Upper lobe of right lung (tissue), 1 donor: ENCODE measurements at regions not wholly inside any gene's neighbourhood (a gene's known extent, or its start where the extent isn't known, plus 50 kb on each side); places are given as distances from the start of the nearest gene placed in this dataset.

Experiments
- ATAC-seq: fragments of 200-7000 bp; cut with Tn5 transposase; one replicate; pipeline ENCODE4 v1.9.1; 2020; ENCODE audit warnings: mild to moderate bottlenecking, moderate library complexity
- DNase-seq: peaks from one replicate; pipeline ENCODE4 v3.0.0-alpha.2; 2020
- H3K27ac ChIP-seq: fragments of 200-600 bp; one replicate; pipeline ENCODE4 v1.8.0; 2022
- H3K27me3 ChIP-seq: fragments of 200-600 bp; one replicate; pipeline ENCODE4 v1.8.0; 2022; ENCODE audit warnings: mild to moderate bottlenecking
- H3K36me3 ChIP-seq: fragments of 200-600 bp; one replicate; pipeline ENCODE4 v1.8.0; 2022
- H3K4me1 ChIP-seq: fragments of 200-600 bp; one replicate; pipeline ENCODE4 v1.8.0; 2022
- H3K4me3 ChIP-seq: fragments of 200-600 bp; one replicate; pipeline ENCODE4 v1.8.0; 2022; ENCODE audit warnings: mild to moderate bottlenecking
- H3K9me3 ChIP-seq: fragments of 200-600 bp; one replicate; pipeline ENCODE4 v1.8.0; 2022
- intact Hi-C: fragments of 100-400 bp; cut with DNase I; formaldehyde crosslinking; loops from one replicate; pipeline ENCODE4 v1.11.0; 2022
- TF ChIP-seq, protein P1 (sequence below): fragments of 200-600 bp; IDR thresholded peaks from one replicate; pipeline ENCODE4 v1.8.0; 2022; ENCODE audit warnings: antibody characterized with exemption
- donor health status: DM: no; HTN: yes; CAD: no; lungs with severe emphysema.

DNA sequence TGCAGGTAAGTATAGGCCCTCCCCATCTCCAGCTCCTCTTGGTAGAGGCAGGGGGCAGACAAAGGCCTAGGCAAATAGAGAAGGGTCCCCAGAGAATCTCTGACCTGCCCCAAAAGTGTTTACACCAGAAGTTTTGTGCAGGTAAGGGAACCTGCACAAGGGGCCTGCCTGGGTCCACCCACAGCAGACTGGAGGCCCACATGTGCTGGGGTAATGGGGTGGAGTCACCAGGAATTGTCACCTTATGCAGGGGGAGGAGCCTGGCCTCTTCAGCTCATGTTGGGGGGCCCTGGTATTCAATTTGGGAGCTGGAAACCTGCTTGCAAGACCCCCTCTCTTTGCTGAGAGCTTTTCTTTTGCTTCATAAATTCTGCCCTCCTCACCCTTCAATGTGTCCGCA lies 302.7 kb downstream of the ZEB1 start:
- no peak for ATAC-seq
- intact Hi-C loops, result no loop called here
- peaks cover 24% of the 10 kb centered on the region for H3K4me1 ChIP-seq
- H3K9me3 ChIP-seq, result no peaks in the 10 kb centered on the region
- DNase-seq, result no peak
- no peak overlapping the region for H3K27ac ChIP-seq
- TF ChIP-seq, protein P1, sequence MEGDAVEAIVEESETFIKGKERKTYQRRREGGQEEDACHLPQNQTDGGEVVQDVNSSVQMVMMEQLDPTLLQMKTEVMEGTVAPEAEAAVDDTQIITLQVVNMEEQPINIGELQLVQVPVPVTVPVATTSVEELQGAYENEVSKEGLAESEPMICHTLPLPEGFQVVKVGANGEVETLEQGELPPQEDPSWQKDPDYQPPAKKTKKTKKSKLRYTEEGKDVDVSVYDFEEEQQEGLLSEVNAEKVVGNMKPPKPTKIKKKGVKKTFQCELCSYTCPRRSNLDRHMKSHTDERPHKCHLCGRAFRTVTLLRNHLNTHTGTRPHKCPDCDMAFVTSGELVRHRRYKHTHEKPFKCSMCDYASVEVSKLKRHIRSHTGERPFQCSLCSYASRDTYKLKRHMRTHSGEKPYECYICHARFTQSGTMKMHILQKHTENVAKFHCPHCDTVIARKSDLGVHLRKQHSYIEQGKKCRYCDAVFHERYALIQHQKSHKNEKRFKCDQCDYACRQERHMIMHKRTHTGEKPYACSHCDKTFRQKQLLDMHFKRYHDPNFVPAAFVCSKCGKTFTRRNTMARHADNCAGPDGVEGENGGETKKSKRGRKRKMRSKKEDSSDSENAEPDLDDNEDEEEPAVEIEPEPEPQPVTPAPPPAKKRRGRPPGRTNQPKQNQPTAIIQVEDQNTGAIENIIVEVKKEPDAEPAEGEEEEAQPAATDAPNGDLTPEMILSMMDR, result no peak
- no peak overlapping the region for H3K4me3 ChIP-seq
- H3K27me3 ChIP-seq, result no peaks in the 10 kb centered on the region
- no peaks in the 10 kb centered on the region for H3K36me3 ChIP-seq

DNA sequence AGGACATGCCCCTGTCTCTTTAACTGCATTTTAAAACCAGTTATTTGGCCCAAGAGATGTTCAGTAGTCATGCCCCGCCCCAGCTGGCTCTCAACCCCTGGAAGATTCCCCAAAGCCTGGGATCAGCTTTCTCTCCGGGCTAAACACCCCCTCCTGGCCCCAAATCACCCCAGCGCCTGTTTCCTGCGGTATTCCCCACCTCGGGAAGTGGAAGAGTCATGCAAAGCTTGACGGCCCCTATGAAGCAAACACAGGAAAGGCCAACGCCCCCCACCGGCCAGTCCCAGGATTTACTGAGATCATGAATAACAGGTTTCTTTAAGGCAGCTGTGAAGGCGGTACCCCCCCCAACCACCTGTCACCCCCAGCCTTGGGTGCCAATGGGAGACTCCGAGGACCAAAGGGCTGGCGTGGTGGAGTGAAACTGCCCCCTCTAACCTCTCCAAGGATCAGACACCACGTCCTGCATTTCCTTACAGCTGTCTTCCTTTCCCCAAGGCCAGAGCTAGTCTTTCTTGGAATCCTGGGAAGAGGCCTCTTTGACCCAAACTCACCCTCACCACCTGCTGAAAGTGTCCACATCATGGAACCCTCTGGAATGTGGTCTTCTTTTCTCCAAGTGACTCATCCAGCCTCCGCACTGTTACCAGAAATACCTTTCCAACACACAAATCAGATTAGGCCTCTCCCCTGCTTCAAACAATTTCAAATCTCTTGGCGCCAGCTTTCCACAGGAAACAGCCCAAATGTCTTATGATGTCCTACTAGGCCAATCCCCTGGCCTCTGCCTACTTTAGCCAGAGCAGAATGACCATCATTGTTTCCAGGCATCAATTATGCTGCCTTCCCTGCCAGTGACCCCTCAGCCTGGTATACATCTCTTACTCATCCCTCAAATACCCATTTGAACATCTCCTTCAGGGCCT lies 301.5 kb downstream of the ZEB1 start:
- ATAC-seq, result peak; percentile 37
- Histone ChIP-seq H3K4me3 (no peak overlapping the region), H3K4me1 (peaks cover 24% of the 10 kb centered on the region), H3K9me3 (no peaks in the 10 kb centered on the region), H3K27ac (no peak overlapping the region), H3K27me3 (no peaks in the 10 kb centered on the region), H3K36me3 (no peaks in the 10 kb centered on the region)
- no peak for DNase-seq
- TF ChIP-seq, protein P1, result peak; percentile 36
- intact Hi-C loops, result no loop called here

DNA sequence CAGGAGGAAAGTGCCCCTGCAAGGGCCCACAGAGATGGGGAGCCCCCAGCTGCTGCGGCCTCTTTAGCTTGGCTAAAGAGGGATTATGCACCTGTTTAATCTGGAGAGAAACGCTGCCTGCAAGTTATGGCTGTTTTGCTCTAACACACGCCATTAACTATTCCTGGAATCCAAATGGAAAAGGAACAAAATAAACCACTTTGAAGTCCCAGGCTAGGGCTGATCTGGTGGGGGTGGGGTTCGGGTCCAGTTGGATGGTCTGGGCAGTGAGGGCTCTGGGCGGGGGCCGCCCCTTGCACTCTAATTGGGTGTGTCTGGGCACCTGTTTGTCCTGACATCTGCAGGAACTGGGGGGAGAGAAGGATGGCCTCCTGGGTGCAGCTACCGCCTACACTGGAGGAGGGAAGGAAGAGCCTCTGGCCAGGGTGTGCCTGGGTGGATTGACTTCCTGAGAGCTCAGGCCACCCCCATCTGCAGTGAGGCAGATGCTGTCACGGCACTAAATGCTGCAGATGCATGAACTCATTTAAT lies 300.6 kb downstream of the ZEB1 start:
- DNase-seq, result no peak
- TF ChIP-seq, protein P1, result no peak
- intact Hi-C loops, result no loop called here
- Histone ChIP-seq H3K36me3 (no peaks in the 10 kb centered on the region), H3K9me3 (no peaks in the 10 kb centered on the region), H3K27ac (no peak overlapping the region), H3K27me3 (no peaks in the 10 kb centered on the region), H3K4me1 (peaks cover 24% of the 10 kb centered on the region), H3K4me3 (no peak overlapping the region)
- peak; percentile 50 for ATAC-seq

DNA sequence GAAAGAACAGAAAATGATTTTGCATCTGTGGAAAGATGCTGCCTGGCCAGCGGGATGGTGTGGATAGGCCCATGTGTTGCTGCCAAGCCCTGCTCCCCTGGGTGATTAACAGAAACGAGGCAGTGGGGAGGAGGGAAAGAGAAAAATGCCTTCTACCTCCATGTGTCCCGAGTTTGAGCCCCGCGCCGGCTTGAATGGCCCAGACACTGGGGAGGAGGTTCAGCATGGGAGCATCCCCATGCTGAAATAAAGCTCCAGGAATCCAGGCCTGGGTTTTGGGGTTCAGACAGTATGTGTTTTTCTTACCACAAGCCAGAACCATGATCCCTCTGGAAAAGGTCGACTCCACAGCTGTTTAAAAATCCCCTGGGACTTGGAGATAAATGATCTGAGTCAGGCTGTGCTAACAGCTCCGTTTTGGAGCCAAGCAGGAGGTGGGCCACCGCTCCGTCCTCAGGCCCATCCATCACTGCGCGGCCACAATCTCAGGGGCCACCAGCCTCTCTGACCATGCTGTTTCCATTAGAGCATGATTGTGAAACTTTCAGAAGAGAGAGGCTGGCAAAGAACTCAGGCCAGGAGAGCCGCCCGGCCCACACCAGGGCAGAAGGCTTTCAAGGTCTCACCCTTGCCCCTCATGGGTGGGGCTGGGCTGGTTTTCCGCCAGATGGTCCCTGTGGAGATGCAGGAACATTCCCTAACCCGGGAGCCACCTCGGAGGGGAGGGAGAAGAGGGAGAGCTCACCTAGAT lies 299.7 kb downstream of the ZEB1 start:
- peaks cover 24% of the 10 kb centered on the region for H3K4me1 ChIP-seq
- no peak overlapping the region for H3K27ac ChIP-seq
- TF ChIP-seq, protein P1, result no peak
- ATAC-seq (no peak), DNase-seq (no peak)
- no peaks in the 10 kb centered on the region for H3K27me3 ChIP-seq
- no peaks in the 10 kb centered on the region for H3K36me3 ChIP-seq
- no peaks in the 10 kb centered on the region for H3K9me3 ChIP-seq
- intact Hi-C loops, result no loop called here
- H3K4me3 ChIP-seq, result no peak overlapping the region

DNA sequence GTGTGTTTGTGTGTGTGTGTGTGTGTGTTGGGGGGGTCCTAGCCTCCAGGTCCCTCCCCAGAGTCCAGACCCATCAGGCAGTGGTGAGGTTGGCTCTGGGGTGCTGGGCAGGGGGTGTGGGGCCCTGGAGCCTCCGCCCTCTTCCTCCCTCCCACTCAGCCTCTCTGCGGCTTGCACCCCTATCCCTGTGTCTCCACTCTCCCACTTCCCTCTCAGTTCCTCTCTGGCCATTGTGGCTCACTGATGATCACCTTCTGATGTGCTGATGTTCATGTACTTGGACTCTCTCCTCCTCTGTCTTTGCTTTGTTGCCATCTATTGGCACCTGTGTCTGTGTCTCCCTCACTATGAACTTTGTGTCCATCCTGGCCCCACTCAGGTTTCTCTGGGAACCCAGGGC lies 298.7 kb downstream of the ZEB1 start:
- Histone ChIP-seq H3K36me3 (no peaks in the 10 kb centered on the region), H3K9me3 (no peaks in the 10 kb centered on the region), H3K27ac (no peak overlapping the region), H3K4me1 (peaks cover 23% of the 10 kb centered on the region), H3K4me3 (no peak overlapping the region), H3K27me3 (no peaks in the 10 kb centered on the region)
- TF ChIP-seq, protein P1, result no peak
- DNase-seq (no peak), ATAC-seq (peak; percentile 34)
- intact Hi-C loops, result no loop called here
